HG02623 (cell line): ENCODE measurements at regions not wholly inside any gene's neighbourhood (a gene's known extent, or its start where the extent isn't known, plus 50 kb on each side); places are given as distances from the start of the nearest gene placed in this dataset.

Source experiments
- ATAC-seq: cut with Tn5 transposase; IDR thresholded peaks from one replicate; pipeline ENCODE4 v1.9.1; 2021; ENCODE audit warnings: moderate library complexity; ENCODE audit not compliant: unreplicated experiment

DNA sequence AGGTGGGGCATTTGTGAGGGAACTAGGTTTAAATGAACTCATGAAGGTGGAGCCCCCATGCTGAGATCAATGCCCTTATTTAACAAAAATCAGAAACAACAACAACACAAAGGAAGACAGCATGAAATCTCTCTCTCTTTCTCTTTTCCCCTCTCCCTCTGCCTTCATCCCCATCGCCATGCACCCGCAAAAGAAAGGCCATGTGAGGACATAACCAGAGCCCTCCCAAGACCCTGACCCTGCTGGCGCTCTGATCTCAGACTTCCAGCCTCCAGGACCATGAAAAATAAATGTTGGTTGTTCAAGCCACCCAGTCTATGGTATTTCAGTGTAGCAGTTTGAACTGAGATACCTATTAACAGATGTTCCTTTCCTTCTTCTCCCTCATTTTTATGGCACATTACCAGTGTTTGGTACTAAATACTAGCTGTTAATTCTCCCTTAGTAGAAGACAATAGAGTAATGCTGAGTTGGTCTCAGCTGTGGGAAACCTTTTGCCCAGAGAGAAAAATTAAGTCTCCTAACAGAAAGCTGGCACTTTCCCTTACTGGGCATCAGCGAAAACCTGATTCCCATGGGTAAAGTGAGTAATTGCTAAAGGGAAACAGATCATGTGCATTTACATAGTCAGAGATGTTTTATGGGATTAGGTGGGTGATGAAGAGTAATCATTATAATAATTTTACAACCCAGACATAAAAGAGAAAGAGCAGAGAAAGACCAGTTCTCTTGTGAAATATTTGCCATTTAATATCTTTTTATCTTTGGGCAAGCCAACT is 264.0 kb upstream of the PLEKHG7 start:
- no peak for ATAC-seq

DNA sequence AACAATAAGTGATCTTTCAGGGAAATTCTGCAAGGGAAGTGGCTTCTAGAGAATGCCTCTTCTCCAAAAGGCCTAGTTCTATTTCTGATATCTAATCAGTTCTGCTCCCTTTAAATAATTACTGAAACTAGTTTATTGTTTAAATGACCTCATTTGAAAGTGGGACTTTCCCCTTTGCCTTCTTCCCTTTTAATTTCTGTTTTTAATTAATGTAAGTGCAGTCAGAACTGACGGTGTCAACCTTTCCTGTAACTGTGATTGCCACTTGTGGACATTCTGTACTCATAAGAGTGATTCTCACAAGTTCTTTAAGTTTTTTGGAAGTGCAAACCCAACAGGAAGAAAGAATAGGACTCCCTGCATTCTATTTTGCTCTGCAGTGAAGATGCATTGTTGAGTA is 265.3 kb upstream of the PLEKHG7 start:
- no peak for ATAC-seq

DNA sequence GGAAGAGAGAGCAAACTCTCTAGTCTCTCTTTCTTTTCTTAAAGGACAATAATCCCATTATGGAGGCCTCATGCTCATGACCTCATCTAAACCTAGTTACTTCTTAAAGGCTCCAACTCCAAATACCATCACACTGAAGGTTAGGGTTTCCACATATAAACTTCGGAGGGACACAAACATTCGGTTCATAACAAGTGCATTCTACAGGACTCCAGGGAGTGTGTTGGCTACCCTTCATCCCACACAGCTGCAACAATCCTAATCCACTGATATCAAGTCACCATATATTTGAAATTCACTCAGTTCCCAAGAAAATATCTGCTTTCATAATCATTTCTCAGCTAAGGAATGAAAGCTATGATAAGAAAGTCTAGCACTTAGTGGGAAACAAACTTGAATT is 265.9 kb upstream of the PLEKHG7 start:
- ATAC-seq, result no peak

DNA sequence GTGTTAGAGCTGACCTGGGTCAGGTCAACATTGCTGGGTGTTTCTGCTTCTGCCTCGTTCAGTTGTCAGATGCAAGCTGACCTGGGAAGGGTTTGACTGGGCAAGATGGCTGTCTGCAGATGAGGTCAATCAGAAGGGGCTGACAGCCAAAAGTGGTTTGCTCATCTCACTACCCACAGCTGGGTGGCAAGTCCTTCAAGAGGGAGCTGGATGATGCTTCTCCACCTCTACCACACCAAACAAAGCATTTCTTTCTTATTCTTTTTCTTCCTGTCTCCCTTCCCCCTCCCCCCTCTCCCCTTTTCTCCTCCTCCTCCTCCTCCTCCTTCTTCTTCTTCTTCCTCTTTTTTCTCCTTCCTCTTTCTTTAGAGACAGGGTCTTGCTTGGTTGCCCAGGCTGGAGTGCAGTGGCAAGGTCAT is 268.2 kb upstream of the PLEKHG7 start:
- ATAC-seq, result no peak

GRCh38 chr12:92432724-92433441 is 269.9 kb upstream of the PLEKHG7 start:
- ATAC-seq, result peak; percentile 65

DNA sequence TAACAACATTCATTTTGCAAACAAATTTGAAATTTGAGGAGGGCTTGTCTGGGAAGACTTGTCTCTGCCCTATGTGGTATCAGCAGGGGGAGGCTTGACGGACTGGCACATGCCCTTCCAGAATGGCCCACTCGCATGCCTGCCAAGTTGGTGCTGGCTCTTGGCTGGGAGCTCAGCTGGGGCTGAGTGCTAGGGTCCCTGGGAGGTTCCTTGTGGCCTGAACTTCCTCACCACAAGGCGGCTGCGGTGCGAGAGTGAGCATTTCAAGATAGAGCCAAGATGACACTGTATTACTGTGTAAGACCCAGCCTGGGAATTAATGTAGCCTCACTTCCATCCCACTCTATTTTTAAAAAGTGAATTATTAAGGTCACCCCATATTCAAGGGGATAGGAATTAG is 271.6 kb upstream of the PLEKHG7 start:
- no peak for ATAC-seq

GRCh38 chr12:92426332-92426731 is 276.5 kb upstream of the PLEKHG7 start:
- no peak for ATAC-seq

DNA sequence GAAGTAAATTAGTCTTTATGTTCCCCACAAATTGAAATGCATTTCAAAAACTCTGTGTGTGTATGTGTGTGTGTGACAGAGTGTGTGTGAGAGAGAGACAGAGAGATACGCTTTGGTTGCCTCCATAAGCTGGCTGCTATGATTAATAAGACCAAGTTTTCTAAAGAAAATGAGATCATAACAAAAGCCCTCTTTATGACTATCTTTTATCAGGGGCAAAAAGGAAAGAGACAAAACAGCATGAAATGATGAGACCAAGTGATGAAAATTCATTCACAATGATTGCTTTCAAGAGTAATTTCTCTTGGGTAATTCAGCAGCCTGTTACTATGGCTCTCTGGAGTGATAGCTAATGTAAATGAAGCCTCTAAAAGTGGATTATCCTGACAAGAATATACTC is 277.6 kb upstream of the PLEKHG7 start:
- ATAC-seq, result no peak

GRCh38 chr12:92424338-92424737 is 278.5 kb upstream of the PLEKHG7 start:
- no peak for ATAC-seq

DNA sequence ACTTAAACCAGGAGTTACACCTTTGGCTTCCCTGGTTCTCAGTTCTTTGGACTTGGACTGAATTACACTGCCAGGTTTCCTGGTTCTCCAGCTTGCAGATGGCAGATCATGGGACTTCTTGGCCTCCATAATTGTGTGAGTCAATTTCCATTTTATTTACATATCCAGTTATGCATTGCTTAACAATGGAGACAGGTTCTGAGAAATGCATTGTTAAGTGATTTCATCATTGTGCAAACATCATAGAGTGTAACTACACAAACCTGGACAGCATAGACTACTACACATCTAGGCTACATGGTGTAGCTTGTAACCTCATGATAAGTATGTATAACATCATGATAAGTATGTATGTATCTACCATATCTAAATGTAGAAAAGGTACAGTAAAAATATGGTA is 276.1 kb upstream of the BTG1 start:
- no peak for ATAC-seq

DNA sequence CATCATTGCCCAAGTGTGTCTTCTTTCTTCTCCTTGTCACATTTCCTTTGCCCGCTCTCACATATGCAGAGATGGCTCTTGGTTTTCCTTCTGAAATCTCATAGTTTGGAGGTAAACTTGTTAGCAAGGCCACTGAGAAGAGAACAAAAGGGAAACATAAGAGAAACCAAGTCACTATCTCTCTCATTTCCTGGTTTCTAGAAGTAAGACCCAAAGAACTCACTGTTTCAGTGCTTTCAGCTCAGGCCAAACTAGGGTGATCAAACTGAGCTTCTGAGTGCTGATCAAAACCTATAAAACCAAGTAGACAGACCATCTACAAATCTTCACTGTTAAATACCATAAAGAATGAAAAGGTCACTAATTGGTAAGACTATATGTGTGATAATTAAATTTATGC is 275.4 kb upstream of the BTG1 start:
- no peak for ATAC-seq

DNA sequence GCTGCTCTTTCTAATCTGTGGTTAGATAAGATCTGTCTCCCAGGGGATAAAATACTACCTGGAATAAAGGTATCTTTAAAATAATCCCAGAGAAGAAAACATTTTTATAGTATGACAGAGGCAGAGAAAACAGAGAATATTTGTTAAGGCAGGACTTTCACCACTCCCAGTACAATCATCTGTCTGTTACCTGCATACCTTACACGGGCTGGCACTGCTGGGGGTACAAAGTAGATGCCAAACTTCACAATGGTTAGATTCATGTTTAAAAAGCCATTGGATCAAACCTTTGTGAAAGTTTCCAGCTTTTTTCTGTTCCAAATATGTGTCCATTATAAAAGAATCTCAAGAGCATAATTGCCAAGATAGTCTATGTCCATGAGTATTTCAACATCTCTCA is 273.6 kb upstream of the BTG1 start:
- ATAC-seq, result no peak

- no peak for ATAC-seq
Measured at GRCh38 chr12:92418381-92418780, 272.7 kb upstream of the BTG1 start.

- ATAC-seq, result no peak
Measured at GRCh38 chr12:92417373-92417772, 271.7 kb upstream of the BTG1 start.

DNA sequence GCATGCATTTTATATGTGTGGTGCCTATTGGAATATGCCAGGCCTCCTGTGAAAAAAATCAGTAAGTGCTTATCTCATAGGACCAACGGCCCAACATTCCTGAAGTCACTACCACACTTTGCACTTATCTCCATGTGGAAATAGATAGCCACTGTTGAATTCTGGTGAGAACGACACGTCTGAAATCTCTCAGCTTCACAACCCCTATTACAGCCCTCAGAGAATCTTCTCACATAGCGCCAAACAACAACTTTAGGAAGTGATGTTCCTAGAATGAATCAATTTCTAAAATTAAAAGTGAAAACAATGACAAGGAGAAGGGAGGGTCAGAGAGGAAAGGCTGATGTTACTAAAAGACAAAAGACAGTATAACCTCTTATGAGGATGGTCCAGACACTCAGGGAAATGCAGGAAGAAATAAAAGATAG is 270.8 kb upstream of the BTG1 start:
- no peak for ATAC-seq

DNA sequence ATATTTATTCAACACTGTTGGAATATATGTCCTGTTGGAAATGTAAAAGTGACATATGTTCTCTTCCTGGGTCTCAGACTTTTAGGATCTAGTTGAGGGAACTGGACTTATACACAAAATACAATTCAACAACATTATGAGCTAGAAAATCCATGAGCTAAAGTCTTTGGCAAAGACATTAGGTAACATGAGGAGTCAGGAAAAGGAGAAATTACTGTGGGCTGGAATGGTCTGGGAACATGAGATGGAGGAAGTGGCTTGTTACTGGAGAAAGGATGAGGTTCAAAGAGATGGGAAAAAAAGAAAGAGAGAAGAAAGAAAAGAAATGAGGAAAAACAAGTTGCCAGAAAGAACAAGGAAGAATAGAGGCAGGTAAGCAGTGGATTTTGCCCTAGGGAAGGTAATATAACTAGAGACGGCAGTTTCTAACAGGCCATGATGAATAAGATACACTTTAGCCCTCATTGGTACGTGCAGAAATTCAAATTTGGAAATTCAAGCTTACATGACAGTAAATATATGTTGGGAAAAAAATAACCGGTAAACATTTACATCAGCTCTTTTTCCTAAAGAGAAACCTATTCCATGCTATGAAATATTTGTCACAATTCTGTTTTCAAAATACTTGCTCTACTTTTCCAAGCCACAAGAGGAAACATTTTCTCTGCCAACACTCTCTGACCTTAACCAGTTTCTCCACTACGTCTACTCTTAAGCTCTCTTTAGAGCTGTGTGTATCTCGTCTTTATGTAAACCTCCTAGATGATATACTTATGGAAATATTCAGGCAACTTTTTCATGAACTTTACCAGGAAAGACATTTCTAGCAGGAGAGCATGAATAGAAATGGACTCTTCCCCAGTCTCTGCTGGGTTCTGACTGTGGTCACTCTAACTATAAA is 268.8 kb upstream of the BTG1 start:
- no peak for ATAC-seq

DNA sequence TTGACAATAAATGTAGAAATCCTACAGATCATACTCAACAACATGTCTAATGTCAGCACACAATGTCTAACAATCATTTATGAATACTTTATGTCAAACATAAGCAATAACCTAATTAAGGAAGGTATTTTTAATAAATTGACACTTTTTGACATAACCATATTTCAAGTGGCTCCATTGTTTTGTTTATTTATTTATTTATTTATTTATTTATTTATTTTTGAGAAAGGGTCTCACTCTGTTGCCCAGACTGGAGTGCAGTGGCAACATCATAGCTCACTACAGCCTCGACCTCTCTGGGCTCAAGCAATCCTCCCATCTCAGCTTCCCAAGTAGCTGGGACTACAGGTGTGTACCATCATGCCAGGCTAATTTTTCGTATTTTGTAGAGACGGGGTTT is 267.6 kb upstream of the BTG1 start:
- no peak for ATAC-seq

DNA sequence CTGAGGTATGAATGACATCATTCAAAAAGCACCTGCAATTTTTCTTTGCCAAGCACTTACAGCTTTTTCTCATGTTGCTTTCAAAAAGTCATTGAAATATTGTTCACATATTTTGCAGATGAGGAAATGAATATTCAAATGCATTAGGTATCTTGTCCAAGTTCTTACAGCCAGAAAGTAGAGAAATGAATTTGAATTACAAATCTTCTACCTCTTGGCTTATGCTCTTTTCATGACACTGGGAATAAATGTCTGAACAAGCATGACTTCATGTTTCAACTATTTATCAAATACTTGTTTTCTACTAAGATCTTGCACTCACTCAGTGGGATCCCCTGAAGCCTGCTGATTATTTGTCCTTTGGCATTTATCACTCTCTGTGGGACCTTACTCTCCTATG is 267.2 kb upstream of the BTG1 start:
- no peak for ATAC-seq

DNA sequence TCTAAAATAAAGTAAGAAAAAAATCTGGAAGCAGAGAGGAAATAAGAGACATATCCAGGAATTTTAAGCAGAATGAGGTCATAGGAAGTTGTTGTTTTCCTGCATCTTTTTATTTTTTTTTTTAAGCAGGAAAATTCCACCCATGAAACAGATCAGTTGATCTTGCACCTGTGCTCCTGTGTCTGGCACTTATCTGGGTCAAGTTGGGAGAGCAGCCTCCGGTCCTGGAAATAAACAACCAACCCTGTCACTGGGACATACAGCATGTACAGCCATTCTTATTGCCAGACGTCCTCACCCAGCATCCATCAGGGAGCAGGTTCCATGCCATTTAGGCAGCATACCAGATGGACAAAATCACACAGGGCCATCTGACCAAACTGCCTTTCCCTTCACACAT is 266.0 kb upstream of the BTG1 start:
- ATAC-seq, result no peak

- ATAC-seq, result peak; percentile 25
Measured at GRCh38 chr12:92408072-92408900, 262.6 kb upstream of the BTG1 start.
